Vagina (tissue), 2 donors: ENCODE measurements at regions not wholly inside any gene's neighbourhood (a gene's known extent, or its start where the extent isn't known, plus 50 kb on each side); places are given as distances from the start of the nearest gene placed in this dataset.
A peak's percentile ranks its signal among the peaks of the same experiment; 100 is the strongest.

Experiments
- POLR2A ChIP-seq, 2 donors: fragments of 450-650 bp; IDR thresholded peaks; one replicate each; pipeline ENCODE4 v1.6.1; 2017; ENCODE audit warnings: antibody characterized with exemption in 2 of 2, mild to moderate bottlenecking in 2 of 2, moderate library complexity in 2 of 2
- POLR2AphosphoS5 ChIP-seq, 2 donors: sonication (generic); formaldehyde crosslinking; IDR thresholded peaks; one replicate each; pipeline ENCODE4 v1.9.0; 2017; ENCODE audit warnings: antibody characterized with exemption in 2 of 2, mild to moderate bottlenecking in 2 of 2, low read depth in 1 of 2; ENCODE audit not compliant: insufficient read depth in 1 of 2
- TF ChIP-seq, protein P1 (sequence below), 3 experiments: fragments of 450-650 bp in 2 of 3; fragments of 200-600 bp in 1 of 3; sonication (generic) in 1 of 3; IDR thresholded peaks; one replicate each; pipeline ENCODE4 v1.5.1; 2017 to 2019; ENCODE audit warnings: antibody characterized with exemption in 3 of 3, mild to moderate bottlenecking in 2 of 3, moderate library complexity in 2 of 3

DNA sequence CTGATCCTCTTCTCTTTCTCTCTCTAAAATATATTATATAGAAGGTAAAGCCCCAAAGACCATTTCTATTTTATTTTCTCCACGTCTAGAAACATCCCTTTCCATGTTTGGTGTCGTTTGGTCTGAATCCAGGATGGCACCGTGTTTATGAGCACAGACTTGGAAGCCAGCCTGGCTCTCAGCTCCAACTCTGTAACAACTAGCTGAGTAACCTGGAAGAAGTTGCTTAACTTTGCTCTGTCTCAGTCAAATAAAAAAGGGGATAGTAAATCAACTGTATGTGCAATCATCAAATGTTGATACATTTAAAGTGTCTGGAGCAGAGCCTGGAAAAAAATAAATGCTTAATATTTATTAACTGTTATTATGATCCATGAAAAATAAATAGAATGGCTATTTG is 249.8 kb upstream of the MAF start:
- TF ChIP-seq, protein P1, sequence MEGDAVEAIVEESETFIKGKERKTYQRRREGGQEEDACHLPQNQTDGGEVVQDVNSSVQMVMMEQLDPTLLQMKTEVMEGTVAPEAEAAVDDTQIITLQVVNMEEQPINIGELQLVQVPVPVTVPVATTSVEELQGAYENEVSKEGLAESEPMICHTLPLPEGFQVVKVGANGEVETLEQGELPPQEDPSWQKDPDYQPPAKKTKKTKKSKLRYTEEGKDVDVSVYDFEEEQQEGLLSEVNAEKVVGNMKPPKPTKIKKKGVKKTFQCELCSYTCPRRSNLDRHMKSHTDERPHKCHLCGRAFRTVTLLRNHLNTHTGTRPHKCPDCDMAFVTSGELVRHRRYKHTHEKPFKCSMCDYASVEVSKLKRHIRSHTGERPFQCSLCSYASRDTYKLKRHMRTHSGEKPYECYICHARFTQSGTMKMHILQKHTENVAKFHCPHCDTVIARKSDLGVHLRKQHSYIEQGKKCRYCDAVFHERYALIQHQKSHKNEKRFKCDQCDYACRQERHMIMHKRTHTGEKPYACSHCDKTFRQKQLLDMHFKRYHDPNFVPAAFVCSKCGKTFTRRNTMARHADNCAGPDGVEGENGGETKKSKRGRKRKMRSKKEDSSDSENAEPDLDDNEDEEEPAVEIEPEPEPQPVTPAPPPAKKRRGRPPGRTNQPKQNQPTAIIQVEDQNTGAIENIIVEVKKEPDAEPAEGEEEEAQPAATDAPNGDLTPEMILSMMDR (IDR thresholded peaks at IDR 0.05): no peak
- TF ChIP-seq POLR2A (IDR thresholded peaks at IDR 0.05): no peak
- TF ChIP-seq POLR2AphosphoS5 (IDR thresholded peaks at IDR 0.05; ENCODE audit: insufficient read depth in 1 of 2, low read depth in 1 of 2): peak; percentile 25 to 75
